Mucosa of rectum (tissue), 2 donors: ENCODE measurements at regions not wholly inside any gene's neighbourhood (a gene's known extent, or its start where the extent isn't known, plus 50 kb on each side); places are given as distances from the start of the nearest gene placed in this dataset.

Experiments
- H3K27ac ChIP-seq, 2 donors: one replicate each; pipeline ENCODE4 v1.7.0; 2013; ENCODE audit warnings: inconsistent platforms in 2 of 2, low read depth in 2 of 2, low read length in 2 of 2
- H3K27me3 ChIP-seq, 2 donors: one replicate each; pipeline ENCODE4 v1.7.0; 2013; ENCODE audit warnings: low read length in 2 of 2; ENCODE audit not compliant: control insufficient read depth in 2 of 2, insufficient read depth in 2 of 2
- H3K36me3 ChIP-seq, 2 donors: one replicate each; pipeline ENCODE4 v1.7.0; 2013; ENCODE audit warnings: low read length in 2 of 2; ENCODE audit not compliant: control insufficient read depth in 2 of 2, insufficient read depth in 2 of 2
- H3K4me1 ChIP-seq, 2 donors: one replicate each; pipeline ENCODE4 v1.7.0; 2013; ENCODE audit warnings: low read length in 2 of 2, mild to moderate bottlenecking in 1 of 2; ENCODE audit not compliant: control insufficient read depth in 2 of 2, insufficient read depth in 2 of 2
- H3K4me3 ChIP-seq, 2 donors: one replicate each; pipeline ENCODE4 v1.7.0; 2013; ENCODE audit warnings: low read length in 2 of 2
- H3K9ac ChIP-seq, 2 donors: one replicate each; pipeline ENCODE4 v1.7.0; 2013; ENCODE audit warnings: low read length in 2 of 2, low read depth in 1 of 2, mild to moderate bottlenecking in 1 of 2
- H3K9me3 ChIP-seq, 2 donors: one replicate each; pipeline ENCODE4 v1.7.0; 2013; ENCODE audit warnings: low read length in 2 of 2; ENCODE audit not compliant: control insufficient read depth in 2 of 2
- donor health status: healthy.
- donor health status: Normal muscosa, but diverticular disease.

GRCh38 chr6:16950825-16951495 is 150.9 kb upstream of the STMND1 start:
- no peaks in the 10 kb centered on the region for H3K27me3 ChIP-seq
- H3K4me3 ChIP-seq: no peak overlapping the region
- H3K27ac ChIP-seq: no peak overlapping the region
- H3K9ac ChIP-seq: no peak overlapping the region
- no peaks in the 10 kb centered on the region for H3K4me1 ChIP-seq
- no peaks in the 10 kb centered on the region for H3K36me3 ChIP-seq
- H3K9me3 ChIP-seq: no peaks in the 10 kb centered on the region

GRCh38 chr6:16950302-16950701 is 151.5 kb upstream of the STMND1 start:
- no peak overlapping the region for H3K27ac ChIP-seq
- H3K4me3 ChIP-seq: no peak overlapping the region
- H3K4me1 ChIP-seq: no peaks in the 10 kb centered on the region
- no peak overlapping the region for H3K9ac ChIP-seq
- H3K36me3 ChIP-seq: no peaks in the 10 kb centered on the region
- H3K27me3 ChIP-seq: no peaks in the 10 kb centered on the region
- H3K9me3 ChIP-seq: no peaks in the 10 kb centered on the region

- H3K27me3 ChIP-seq: no peaks in the 10 kb centered on the region
- no peak overlapping the region for H3K27ac ChIP-seq
- H3K9ac ChIP-seq: no peak overlapping the region
- H3K9me3 ChIP-seq: no peaks in the 10 kb centered on the region
- H3K36me3 ChIP-seq: no peaks in the 10 kb centered on the region
- no peaks in the 10 kb centered on the region for H3K4me1 ChIP-seq
- H3K4me3 ChIP-seq: no peak overlapping the region
Measured at GRCh38 chr6:16949716-16950115, 152.1 kb upstream of the STMND1 start.

- Histone ChIP-seq H3K4me1 (no peaks in the 10 kb centered on the region), H3K27me3 (no peaks in the 10 kb centered on the region), H3K36me3 (no peaks in the 10 kb centered on the region), H3K9ac (no peak overlapping the region), H3K9me3 (no peaks in the 10 kb centered on the region), H3K4me3 (no peak overlapping the region), H3K27ac (no peak overlapping the region)
Measured at GRCh38 chr6:16948396-16948795, 153.5 kb upstream of the STMND1 start.

- H3K9ac ChIP-seq: no peak overlapping the region
- H3K27ac ChIP-seq: no peak overlapping the region
Measured at GRCh38 chr6:16947375-16948015, 154.4 kb upstream of the STMND1 start.

GRCh38 chr6:16944596-16944995 is 157.3 kb upstream of the STMND1 start:
- peaks cover 0 to 3% of the 10 kb centered on the region in 2 donors for H3K27me3 ChIP-seq

More at GRCh38 chr6:16947375-16948015, 154.4 kb upstream of the STMND1 start:
- H3K36me3 ChIP-seq: no peaks in the 10 kb centered on the region
- H3K9me3 ChIP-seq: no peaks in the 10 kb centered on the region
- no peak overlapping the region for H3K4me3 ChIP-seq
- no peaks in the 10 kb centered on the region for H3K27me3 ChIP-seq
- no peaks in the 10 kb centered on the region for H3K4me1 ChIP-seq

GRCh38 chr6:16939839-16940238 is 162.0 kb upstream of the STMND1 start:
- H3K4me1 ChIP-seq: no peaks in the 10 kb centered on the region
- H3K36me3 ChIP-seq: no peaks in the 10 kb centered on the region
- no peak overlapping the region for H3K27ac ChIP-seq
- H3K4me3 ChIP-seq: no peak overlapping the region
- no peaks in the 10 kb centered on the region for H3K9me3 ChIP-seq
- no peak overlapping the region for H3K9ac ChIP-seq
- peaks cover 2 to 6% of the 10 kb centered on the region in 2 donors for H3K27me3 ChIP-seq

More at GRCh38 chr6:16944596-16944995, 157.3 kb upstream of the STMND1 start:
- H3K9me3 ChIP-seq: no peaks in the 10 kb centered on the region
- H3K36me3 ChIP-seq: no peaks in the 10 kb centered on the region
- H3K27ac ChIP-seq: no peak overlapping the region
- H3K4me3 ChIP-seq: no peak overlapping the region
- H3K4me1 ChIP-seq: no peaks in the 10 kb centered on the region
- no peak overlapping the region for H3K9ac ChIP-seq

- Histone ChIP-seq H3K4me3 (no peak overlapping the region), H3K9ac (no peak overlapping the region), H3K27me3 (peaks cover 4 to 6% of the 10 kb centered on the region in 2 donors), H3K4me1 (no peaks in the 10 kb centered on the region), H3K9me3 (no peaks in the 10 kb centered on the region), H3K27ac (no peak overlapping the region), H3K36me3 (no peaks in the 10 kb centered on the region)
Measured at GRCh38 chr6:16939351-16939750, 162.5 kb upstream of the STMND1 start.

GRCh38 chr6:16936893-16937292 is 165.0 kb upstream of the STMND1 start:
- no peaks in the 10 kb centered on the region for H3K9me3 ChIP-seq
- no peak overlapping the region for H3K27ac ChIP-seq
- no peaks in the 10 kb centered on the region for H3K36me3 ChIP-seq
- no peaks in the 10 kb centered on the region for H3K4me1 ChIP-seq
- H3K27me3 ChIP-seq: peaks cover 6 to 9% of the 10 kb centered on the region in 2 donors
- no peak overlapping the region for H3K9ac ChIP-seq
- no peak overlapping the region for H3K4me3 ChIP-seq

- Histone ChIP-seq H3K4me3 (no peak overlapping the region), H3K4me1 (no peaks in the 10 kb centered on the region), H3K27me3 (peaks cover under 1 to 9% of the 10 kb centered on the region in 2 donors), H3K27ac (no peak overlapping the region), H3K9ac (no peak overlapping the region), H3K36me3 (no peaks in the 10 kb centered on the region), H3K9me3 (no peaks in the 10 kb centered on the region)
Measured at GRCh38 chr6:16933961-16934360, 167.9 kb upstream of the STMND1 start.
